NCI-H1930 (cell line): ENCODE measurements at regions not wholly inside any gene's neighbourhood (a gene's known extent, or its start where the extent isn't known, plus 50 kb on each side); places are given as distances from the start of the nearest gene placed in this dataset.

ENCODE experiments used
- DNase-seq, 2 experiments: peaks; one replicate each; lab custom pipeline; 2025; lab: John Stamatoyannopoulos, UW

DNA sequence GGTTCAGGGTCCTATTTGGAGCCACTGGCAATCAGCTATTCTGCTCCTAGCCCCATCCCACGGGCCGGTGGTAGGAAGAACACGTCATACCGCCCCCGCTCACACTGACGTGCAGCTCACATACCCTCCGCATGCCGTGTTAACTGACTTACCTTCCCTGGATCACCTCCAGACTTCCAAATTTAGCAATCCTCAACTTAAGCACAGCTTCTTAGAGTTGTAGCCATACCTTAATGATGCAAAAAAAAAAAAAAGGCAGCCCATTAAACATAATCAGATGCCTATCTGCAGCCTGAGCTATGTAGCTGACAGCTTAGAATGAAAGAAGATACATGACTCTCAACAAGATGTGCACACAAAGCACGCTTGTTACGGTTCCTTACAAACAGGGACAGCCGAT, 93.0 kb downstream of the IRX2 start:
- no peak for DNase-seq

DNA sequence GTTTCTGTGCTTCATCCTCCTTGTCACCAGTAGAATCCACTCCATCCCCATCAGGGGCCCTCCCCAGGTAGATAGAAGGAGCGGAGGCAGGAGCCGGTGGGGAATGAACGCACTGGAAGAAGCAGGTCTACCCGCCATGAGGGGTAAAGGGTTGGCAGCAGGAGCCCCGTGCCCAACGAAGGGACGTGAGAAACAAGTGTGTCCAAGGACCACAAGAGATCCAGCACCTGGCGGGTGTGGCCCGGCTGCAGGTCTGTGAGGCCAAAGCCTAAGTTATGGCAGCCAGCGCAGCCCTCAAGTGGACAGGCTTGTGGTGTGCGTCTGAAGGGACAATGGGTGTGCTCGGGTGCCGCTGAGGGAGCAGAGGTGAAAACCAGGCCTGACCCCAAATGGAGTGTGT, 94.3 kb downstream of the IRX2 start:
- no peak for DNase-seq

DNA sequence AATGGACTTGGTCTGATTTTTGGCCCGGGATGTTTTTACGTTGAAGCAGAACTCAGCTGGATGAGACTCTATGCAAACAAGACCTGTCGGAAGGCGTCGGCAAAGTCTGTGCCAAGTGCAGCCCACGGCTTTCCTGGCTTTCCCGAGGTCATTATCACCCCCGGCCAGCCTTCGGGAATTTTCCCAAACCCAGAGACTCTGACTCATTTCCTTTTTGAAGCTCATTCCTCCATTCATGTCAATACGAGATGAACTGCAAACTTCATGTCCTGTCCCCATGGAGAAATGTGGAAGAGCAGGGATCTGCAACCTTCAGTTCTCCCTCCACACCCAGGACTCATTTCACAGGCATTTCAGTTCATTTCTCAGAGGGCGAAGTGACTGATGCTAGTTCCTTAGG, 95.3 kb downstream of the IRX2 start:
- no peak for DNase-seq

DNA sequence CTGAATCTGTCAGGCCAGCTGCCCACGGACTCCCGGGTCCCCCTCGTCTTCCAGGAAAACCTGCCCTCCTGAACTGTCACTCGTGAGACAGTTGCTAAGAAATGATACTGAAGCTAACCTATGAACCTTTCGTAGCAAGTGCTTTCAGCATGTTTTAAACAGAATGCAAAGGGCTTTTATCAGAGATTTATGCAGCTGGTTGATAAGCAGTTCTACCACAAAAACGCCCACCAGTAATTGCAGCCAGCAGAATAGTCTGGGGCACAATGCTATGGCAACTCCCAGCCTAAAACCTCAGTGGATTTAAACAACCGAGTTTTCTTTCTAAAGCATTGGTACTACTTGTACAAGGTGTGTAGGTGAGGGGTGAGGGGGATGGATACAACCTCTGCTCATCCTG, 97.5 kb downstream of the IRX2 start:
- DNase-seq: no peak

DNA sequence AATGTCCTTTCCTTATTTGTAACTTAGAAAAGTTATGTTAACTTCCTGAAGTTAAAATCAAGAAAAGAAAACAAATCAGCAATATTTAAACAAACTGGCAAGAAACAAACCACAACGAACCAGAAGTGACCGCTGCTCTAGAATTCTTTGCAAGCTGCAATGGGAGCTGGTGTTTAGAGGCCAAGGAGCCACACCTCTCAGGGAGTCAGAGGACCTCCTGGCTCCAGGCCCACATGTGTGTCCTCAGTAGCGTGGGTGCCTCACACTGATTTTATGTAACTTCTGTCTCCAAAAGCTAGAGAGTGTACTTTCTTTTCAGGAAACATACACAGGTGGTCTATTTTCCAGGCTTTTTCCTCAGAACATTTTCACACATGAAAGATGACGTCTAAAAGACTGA, 100.4 kb downstream of the IRX2 start:
- DNase-seq: no peak

DNA sequence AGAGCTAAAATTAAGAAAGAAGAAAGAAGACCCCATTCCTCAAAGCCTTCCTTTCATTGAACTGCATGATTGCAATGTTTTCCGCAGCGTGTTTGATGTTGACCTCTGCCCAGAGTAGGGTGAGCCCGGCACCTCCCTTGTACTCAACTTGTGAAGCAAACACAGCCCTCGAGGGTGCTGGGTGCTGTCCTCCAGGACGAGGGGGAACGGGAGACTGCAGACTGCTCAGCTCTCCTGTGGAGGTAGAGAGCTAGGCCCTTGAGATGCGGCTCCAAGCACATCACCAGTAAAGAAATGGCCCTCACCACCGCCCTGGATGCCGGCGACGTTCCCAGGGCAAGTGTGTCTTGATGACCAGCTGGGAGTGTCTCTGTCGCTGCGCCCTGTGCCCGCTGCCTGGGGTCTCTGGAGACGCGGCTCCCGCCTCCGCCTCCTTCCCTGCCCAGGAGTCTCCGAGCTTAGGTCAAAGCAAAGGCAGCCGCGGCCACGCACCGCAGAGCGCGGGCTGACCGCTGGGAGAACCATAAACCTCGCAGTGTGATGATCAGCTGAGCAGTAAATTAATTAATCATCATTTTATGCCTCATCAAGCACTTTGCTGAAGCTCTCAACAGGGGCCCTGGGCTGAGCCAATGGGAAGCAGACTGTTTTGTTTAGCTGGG, 108.7 kb downstream of the IRX2 start:
- DNase-seq: no peak

DNA sequence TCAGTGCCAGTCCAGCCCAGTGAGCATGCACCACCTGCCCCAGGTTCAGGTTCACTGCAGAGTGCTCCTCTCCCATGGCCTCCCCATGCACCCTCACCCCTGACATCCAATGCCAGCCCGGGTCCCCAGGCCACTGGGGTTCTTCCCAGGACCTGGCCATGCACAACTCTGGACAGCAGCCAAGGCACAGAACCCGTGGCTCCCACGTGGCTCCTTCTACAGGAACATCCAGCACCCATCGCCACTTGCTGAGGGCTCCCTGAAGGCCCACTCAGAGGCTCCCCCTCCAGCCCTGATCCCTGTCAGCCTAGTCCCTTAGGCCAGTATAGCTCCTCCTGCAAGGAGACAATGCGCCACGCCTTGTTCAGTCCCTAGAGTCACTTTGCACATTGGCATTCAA, 110.8 kb downstream of the IRX2 start:
- no peak for DNase-seq

DNA sequence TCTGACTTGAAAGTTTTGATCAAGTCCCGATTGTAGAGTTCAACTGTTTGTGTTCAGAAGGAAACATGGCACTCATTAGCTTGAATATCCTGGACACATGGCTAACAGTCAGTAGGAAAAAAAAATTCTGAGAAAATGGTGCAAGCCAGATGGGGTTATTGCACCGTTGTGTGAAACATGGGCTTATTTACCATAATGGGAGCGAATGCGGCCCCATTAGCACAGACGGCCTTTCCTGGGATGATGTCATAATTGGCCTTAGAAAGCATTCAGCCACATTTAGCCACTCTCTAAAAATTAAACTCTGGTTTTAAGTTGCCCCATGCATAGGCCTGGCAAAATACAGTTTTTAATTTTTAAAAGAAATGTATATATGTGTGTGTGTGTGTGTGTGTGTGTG, 112.1 kb downstream of the IRX2 start:
- DNase-seq: no peak

DNA sequence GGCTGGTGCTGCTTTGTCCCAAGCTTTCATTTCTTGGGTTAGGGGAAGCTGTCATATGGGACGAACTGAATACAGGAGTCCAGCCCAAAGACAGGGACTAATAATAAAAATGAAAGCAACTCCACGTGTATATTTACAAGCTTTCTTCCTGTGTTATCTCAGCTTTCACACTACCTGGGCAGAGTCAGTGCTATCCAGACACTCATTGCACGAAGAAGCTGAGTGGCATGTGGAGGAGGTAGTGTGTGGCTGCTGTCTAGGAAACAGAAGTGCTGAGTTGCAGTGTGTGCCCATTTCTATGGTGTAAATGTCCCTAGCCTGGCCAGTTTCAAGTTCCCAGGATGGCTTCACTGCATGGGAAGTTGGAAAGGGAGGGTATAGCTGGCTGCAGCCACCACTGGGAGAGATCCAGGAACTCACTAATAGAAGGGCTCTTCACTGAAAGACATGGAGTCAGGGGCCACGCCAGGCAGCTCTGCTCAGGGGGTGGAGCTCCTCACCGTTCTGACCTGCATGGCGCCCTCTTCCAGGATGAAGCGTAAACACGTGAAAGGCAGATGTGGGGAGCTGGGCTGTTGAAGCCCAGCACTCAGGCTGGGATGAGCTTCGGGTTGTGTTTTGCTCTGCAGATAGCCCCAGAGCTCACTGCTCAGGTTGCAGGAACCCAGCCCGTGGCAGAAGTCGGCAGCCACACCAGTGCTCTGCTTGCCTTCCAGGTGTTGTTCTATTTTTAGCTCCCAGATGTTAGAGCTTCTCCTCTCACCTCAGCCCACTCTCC, 116.9 kb downstream of the IRX2 start:
- DNase-seq: no peak

DNA sequence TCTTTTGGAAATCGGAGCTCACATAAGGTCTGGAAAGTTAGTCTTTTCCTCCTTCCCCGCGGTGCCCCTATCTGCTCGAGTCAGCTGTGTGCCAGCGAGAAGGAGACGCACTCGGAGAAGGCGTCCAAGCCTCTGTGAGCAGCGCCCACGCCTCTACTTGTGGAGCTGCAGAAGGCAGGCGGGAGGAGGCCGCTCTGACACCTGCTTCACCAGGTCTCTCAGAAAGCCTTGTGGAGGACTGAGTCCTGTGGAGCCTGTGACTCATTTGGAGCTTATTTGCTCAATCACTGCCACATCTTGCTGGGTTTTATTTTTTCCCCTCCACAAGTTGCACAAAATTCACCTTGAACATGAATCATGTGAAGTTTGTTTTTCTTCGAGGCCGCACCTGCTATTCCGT, 117.5 kb downstream of the IRX2 start:
- DNase-seq: no peak

DNA sequence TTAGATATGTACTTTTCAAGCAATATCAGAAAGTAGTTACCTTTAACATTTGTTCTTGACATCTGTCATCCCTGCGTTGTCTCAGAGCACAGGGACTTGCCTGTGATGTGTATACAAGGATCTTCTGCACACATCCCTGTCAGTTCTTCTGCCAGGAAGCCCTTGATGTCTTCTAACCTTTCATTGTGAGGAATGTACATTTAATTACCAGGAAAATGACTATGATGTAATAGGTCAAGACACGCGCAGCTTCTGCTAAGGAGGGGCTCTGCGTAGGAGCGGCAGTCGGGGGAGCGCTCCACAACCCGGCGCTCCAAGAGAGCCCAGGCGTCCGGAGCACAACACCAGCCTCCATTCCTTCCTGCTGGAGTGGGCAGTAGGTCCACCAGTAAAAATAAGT, 119.7 kb downstream of the IRX2 start:
- DNase-seq: no peak

DNA sequence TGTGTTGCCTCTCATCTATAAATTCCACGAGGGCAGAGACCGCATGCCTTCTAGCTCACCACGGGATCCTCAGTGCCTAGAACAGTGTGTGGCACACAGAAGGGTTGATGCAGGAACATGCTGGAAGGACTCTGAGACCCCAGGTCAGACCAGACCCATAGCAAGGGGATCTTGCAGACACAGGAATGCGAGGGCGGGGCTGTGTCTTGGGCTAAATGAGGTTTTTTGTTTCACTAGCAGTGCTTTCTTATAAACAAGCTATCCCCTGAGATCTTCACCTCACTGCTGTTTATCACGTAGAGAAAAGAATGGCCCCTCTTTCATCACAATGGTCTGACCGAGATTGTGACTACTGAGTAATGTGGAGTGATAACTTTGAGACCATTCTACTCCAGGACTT, 122.4 kb downstream of the IRX2 start:
- DNase-seq: no peak

DNA sequence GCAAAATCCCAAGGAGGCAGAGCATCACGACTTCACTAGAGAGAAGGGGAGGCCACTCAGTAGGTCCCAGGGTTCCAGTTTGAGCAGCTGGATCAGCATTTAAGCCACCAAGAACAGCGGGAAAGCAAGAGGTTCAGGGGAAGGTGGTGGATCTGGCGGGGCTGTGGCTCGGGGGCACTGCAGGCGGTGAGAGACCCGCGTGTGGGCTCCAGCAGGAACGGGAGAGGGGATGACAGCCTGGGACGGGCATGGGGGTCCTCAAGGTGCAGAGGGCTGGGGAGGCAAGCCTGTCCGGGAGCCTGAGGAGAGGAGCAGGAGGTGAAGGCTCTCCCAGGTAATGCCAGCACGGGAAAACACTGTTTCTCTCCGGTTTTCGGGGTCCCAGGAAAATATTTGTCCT, 123.6 kb downstream of the IRX2 start:
- DNase-seq: no peak

DNA sequence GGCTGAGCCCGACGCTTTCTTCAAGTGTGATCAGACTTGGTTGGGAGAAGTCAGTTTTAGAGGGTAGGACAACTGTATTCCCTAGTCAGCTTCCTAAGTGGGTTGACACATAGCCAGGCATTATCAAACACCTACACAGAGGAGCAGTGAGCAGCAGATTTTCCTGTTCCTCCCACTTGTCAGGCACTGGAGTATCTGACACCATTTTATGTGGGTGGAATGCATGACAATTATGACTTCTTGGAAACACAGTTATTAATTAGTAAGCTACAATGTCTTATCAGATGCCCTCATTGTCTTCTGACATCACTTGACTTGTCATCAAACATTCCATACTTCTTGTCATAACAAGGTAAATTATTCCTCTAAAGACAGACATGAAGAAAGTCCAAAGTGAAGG, 124.9 kb downstream of the IRX2 start:
- DNase-seq: no peak

DNA sequence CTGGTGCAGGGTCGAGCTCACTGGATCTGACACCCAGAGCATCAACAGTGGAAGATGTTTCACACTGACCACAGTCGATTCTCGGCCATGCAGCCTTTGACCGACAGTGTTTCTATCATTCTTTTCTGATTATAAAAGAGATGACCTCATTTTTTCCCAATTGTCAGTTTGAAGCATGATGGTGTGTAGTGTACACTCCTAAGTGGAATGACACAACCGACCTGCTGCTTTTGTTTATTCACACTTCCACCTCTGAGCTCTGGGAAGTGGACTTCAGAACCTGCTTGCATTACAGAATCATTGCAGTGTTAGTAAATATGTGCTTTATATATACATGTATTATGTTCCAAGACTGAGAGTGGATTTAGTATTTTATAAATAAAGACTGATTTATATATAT, 128.6 kb downstream of the IRX2 start:
- DNase-seq: no peak

DNA sequence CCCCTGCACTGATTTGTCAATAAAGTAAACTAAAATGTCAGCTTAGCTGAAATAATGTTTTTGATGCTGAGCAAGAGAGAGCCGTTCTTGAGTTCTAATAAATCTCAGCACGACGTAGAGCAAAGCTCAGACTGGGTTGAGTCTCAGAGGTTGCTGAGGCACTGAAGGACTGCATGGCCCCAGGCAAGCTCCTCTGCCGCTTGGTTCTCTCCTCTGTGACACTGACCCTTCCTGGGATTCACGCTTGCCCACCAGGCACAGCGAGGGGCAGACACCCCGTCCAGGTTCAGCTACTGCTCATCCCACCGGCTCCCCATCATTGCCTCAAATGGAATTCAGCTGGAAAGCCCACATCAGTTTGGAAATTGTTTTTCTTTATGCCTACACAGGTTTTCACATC, 129.8 kb downstream of the IRX2 start:
- DNase-seq: no peak

DNA sequence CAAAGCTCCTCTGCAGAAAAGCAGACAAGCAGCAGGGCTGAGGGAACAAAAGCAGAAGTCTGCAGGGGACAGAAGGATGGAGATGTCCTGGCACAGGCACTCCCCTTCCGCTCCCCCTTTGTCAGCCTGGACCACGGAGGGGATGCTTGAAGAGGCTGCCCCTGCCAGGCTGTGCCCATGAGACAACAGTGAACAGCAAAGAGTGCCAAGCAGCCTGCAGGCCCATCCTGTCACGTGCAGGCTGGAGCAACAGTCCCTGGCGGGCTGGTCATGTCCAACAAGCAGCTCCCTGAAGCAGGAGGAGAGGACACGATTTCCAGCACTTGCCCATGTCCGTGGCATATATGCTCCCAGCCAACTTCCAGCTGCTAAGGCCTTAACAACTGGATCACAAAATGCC, 132.3 kb downstream of the IRX2 start:
- no peak for DNase-seq

DNA sequence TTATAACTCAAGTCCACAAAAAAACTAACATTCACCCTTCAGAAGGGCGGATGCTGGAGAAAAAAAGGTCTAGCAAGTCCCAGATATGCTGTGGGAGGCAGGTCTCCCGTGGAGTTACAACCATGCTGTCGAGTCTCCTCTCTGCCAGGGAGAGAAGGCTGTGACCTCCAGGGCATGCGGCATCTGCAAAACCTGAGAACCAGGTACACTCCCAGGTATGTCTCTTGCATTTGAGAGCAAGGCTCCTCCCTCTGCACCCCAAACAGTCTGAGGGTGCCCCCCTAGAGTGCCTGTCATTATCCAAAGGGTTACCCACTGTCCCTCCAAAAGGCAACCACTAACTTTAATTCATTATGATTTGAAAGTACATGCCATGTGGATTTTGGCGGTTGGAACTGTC, 134.0 kb downstream of the IRX2 start:
- no peak for DNase-seq

DNA sequence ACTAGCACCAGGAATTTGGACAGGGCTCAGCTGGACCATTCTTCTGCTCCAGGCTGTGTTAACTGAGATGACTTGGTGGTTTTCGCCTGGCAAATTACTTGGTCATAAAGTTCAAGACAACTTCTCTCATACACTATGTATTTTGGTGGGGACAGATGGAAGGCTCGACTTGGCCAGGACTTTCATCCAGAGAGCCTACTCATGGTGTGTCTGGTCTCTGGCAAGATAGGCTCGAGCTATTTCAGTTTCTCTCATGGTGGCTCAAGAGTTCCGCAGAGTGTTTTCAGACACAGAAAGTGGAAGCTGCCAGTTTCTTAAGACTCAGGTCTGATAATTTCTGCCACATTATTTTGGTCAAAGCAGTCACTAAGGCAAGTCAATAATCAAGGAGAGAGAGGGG, 135.6 kb downstream of the IRX2 start:
- no peak for DNase-seq

DNA sequence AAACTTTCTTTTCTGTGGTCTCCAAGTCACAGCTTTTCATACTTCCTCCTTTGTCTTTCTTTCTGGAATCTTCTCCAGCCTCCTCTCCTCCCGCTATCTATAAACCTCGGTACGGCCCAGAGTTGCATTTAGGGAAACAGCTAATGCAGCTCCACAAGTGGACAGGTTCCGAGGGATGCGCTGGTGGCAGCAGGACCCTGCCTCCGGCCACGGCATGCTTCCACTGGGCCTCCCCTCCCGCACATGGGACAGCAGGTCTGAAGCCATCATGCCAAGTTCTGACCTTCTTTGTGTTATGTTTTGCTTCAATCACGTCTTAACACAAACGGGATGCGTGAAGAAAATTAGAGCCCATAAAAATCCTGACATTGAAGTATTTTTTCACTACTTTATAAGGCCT, 136.9 kb downstream of the IRX2 start:
- DNase-seq: no peak

DNA sequence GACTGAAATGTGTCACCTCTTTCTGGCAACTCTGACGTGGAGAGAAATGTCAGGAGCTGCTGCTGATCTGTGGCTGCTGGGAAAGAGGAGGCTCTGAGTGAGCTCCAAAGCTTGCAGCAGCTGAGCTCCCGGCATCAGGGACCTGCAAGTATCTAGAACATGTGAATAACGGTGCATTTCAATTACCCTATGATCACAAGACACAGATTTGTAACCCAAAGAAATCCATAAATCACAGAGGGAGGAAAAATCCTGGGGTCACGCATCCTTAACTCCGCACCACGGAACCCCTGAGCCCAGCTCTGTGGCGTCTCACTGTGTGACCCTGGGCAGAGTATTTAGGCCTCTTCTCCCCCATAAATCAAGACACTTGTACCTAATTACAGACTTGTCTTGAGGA, 139.8 kb downstream of the IRX2 start:
- no peak for DNase-seq

DNA sequence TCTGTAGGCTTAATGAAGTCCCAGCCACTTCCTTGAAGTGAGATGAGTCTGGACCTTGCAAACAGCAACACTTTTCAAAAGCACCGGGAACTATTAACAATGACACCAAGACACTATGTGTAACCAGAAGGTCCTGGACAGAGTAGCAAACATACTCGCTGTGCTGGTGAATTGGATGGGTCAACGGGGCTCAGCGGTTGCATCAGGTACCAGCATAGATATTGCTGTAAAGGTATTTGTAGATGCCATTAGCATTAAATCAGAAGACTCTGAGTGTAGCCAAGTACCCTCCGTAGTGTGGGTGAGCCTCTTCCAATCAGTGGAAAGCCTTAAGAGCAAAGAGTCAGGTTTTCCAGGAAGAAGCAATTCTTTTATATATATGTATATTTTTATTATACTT, 140.5 kb downstream of the IRX2 start:
- no peak for DNase-seq

DNA sequence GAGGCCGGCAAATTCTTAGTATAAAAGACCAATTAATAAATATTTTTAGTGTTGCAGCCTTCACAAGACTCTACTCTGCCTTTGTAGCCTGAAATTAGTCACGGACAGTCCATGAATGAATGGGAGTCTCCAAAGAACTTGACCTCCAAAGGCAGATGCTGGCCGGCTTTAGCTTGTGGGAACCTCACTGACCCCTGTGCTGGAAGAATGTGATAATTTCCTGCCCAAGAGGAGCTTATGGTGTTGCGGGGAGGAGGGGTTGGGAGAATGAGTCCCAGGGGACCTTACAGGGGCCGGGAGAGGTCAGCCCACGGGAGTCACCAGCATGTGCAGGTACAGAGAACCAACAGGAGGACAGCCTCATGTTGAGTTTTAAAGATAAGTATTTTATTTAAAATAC, 143.1 kb downstream of the IRX2 start:
- no peak for DNase-seq

DNA sequence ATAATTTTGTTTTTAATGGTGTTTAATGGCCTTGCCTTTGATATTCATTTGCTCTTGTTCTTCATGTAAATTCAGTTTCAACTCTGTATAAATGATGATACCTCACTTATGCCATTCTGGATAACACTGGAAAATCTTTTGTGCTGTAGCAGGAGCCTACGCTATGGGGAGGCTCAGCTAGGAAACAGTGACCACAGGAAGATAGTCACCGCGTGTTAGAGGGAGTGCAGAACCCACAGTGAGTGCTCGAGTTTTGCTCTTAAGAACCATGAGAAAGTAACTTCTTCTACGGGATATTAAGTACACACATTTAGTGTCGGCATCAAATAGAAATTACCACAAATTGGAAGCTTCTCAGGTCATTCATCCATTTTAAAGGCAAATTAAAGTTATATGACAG, 143.9 kb downstream of the IRX2 start:
- no peak for DNase-seq
